ENCODE measurements at regions not wholly inside any gene's neighbourhood (a gene's known extent, or its start where the extent isn't known, plus 50 kb on each side); places are given as distances from the start of the nearest gene placed in this dataset.

DNA sequence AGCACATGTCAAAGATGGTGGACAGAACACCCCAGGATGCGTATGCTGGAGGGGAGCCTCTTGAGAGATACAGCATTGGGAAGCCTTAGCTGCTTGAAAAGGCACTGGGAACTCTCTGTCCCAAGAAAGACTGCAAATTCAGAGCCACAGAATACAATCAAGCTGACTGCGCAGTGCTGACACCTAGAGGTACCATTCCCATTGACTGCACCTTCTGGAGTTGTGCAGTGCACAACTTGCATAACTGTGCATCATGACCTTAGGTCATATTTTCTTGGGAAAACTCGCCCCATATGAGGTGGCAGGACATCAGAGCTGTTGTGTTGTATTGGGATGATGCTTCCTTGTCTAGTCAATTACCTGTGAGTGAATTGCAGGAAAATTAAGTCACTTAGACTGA lies 646.5 kb upstream of the NOX3 start:
- TF ChIP-seq CTCF (IDR thresholded peaks at IDR 0.05) (peak in 1 of 12 donors; percentile 10), POLR2A (IDR thresholded peaks at IDR 0.05) (no peak)
